Epithelial cell of esophagus (primary cell): ENCODE measurements at regions not wholly inside any gene's neighbourhood (a gene's known extent, or its start where the extent isn't known, plus 50 kb on each side); places are given as distances from the start of the nearest gene placed in this dataset.

Experiments
- DNase-seq: peaks from one replicate; pipeline ENCODE4 v3.0.0; 2010; ENCODE audit warnings: low read depth
- H3K4me3 ChIP-seq: 2 replicates; pipeline ENCODE4 v1.5.1; 2011; ENCODE audit warnings: mild to moderate bottlenecking, low read length, control low read depth
- TF ChIP-seq, protein P1 (sequence below): IDR thresholded peaks from 2 replicates; pipeline ENCODE4 v1.5.1; 2011; ENCODE audit warnings: low read depth, mild to moderate bottlenecking, low read length, control low read depth, inconsistent platforms; ENCODE audit not compliant: insufficient read depth; ENCODE audit errors: missing control alignments

DNA sequence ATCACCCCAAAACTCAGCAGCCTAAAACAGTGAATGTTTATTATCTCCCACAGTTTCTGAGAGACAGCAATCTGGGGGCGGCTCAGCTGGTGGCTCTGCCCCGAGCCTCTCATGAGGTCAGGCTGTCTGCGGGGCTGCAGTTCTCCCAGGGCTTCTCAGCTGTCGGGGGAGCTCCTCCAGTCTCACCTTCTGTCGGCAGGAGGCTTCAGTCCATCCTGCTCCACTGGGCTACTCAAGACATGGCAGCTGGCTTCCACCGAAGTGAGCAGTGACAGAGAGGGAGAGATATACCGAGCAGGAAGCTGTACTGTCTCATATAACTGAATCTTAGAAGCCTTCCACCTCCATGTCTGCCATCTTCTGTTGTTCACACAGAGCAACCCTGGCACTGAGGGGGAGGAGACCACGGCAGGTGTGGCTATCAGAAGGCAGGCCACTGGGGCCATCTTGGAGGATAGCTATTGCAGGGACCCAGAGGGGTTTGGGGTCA, 72.8 kb upstream of the ITGA11 start:
- no peak for DNase-seq
- no peak overlapping the region for H3K4me3 ChIP-seq
- TF ChIP-seq, protein P1, sequence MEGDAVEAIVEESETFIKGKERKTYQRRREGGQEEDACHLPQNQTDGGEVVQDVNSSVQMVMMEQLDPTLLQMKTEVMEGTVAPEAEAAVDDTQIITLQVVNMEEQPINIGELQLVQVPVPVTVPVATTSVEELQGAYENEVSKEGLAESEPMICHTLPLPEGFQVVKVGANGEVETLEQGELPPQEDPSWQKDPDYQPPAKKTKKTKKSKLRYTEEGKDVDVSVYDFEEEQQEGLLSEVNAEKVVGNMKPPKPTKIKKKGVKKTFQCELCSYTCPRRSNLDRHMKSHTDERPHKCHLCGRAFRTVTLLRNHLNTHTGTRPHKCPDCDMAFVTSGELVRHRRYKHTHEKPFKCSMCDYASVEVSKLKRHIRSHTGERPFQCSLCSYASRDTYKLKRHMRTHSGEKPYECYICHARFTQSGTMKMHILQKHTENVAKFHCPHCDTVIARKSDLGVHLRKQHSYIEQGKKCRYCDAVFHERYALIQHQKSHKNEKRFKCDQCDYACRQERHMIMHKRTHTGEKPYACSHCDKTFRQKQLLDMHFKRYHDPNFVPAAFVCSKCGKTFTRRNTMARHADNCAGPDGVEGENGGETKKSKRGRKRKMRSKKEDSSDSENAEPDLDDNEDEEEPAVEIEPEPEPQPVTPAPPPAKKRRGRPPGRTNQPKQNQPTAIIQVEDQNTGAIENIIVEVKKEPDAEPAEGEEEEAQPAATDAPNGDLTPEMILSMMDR: no peak

DNA sequence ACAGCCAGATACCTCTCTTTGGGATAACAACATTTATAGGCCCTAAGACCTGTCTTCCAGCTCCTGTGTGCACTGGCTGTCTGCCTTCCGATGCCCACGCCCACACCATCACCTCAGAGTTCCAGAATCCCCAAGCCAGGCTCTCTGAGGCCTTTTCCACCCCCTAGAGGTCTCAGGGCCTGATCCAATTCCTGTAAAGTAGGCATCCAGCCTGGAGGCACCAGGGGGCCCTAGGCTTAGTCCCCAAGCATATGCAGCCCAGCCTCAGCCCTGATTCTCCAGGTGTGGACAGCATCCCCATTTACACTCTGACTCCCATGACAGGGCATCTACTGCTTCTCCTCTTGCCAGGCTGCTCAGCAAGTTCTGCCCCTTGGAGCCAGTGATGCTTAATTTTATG, 72.7 kb upstream of the CORO2B start:
- DNase-seq: no peak
- TF ChIP-seq, protein P1: no peak
- H3K4me3 ChIP-seq: no peak overlapping the region

DNA sequence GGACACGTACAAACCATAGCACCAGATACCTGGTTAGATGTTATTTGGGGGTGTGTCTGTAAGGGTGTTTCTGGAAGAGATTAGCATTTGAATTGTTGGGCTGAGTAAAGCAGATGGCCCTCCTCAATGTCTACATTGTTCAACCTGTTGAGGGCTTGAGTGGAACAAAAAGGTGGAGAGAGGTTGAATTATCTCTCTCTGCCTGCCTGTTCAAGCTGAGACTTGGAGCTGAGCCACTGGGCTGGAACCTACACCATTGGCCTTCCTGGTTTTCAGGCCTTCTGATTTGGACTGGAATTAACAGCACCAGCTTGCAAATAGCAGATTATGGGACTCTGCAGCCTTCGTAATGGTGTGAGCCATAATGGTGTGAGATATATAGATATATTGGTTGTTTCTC, 71.3 kb upstream of the CORO2B start:
- TF ChIP-seq, protein P1: no peak
- DNase-seq: no peak
- H3K4me3 ChIP-seq: no peak overlapping the region

DNA sequence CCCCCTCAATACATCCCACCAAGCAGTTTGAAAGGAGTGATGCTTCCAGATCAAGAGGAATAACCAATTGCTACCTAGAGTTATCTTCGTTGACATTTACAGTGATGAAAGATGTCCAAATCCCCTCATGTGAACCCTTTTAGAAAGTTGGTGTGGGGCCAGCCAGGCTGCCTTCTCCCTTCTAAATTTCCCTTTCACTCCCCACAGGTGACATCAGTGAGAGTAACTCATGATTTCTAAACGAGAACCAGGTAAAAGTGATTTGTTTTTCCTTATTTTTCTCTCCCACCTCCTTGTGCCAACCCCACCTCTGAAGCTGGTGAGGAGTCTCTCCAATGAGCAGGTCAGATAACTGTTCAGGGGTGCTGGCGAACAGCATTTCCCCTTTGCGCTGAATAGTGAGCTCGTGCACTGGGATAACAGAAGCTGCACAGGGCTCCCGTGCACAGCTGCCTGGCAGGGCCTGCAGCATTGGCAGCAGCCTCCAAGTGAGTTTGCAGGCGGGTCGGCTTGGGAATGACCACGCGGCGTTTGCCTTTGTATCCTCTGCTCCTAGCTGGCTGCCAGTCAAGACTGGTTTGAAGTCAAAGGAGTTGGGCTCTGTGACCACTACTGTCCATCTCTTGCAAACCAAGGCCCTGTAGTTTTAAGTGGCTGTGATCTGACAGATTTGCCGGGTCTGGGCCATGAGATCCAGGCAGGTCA, 70.2 kb upstream of the CORO2B start:
- TF ChIP-seq, protein P1: no peak
- DNase-seq: no peak
- H3K4me3 ChIP-seq: no peak overlapping the region

DNA sequence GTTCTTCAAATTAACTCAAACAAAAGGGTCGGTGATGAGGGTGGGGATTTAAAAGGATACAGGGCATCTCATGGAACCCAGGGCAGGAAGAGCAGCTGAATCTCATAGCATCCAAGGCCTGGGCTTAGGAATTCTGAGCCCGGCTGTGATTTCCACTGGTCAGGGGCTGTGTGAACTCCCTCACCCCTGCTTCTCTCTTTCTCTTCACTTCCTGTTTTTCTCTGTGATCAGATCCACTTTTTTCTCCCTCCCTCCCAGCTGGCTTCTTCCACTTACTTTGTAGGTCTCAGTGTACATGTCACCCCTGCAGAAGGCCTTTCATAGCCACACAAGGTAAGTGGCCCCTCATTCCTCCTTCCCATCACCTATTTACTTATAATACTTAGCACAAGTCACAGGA, 68.2 kb upstream of the CORO2B start:
- TF ChIP-seq, protein P1: no peak
- no peak for DNase-seq
- H3K4me3 ChIP-seq: no peak overlapping the region

DNA sequence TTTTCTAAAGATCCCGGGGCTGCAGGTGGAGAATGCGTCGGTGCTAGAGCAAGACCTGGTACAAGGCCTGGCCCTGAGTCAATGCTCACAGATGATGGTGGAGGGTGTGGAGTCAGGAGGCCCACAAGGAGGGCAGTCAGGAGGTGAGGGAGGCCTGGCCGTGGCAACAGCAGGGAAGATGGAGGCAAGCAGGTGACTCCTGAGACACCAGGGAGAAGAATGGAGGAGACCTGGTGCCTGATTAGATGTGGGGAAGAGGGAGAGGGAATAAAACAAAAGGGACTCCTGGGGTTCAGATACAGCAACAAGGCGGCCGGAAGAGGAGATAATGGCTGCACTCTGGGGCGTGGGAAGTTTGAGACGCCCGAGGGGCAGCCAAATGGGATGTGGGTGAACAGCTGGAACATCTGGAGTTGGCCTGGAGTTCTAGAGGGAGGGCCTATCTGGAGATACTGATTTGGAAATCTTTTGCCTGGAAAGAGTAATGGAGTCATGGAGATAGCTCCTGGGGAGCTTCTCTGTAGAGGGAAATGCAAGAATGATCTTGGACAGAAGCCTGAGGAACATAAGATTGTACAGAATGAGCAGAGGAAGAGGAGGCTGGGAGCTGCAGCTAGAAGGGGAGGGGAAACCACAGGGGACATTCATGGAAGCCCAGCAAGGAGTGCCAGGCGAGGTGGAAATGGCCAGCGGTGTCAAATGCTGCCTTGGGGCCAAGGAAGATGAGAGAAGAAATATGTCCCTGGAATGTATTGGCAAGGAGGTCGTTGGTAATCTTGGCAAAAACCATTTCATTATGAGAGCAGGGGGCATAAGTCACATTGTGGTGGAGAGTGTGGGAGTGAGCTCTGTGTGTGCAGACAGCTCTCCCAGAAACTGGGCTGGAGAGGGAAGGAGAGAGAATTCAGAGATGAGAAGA, 67.5 kb upstream of the CORO2B start:
- TF ChIP-seq, protein P1: no peak
- no peak overlapping the region for H3K4me3 ChIP-seq
- no peak for DNase-seq
